DND-41 (cell line): ENCODE measurements at regions not wholly inside any gene's neighbourhood (a gene's known extent, or its start where the extent isn't known, plus 50 kb on each side); places are given as distances from the start of the nearest gene placed in this dataset.

Source experiments
- ATAC-seq: fragments of 200-7000 bp; cut with Tn5 transposase; 3 replicates; pipeline ENCODE4 v1.9.1; 2021; ENCODE audit warnings: low read depth; ENCODE audit not compliant: insufficient read depth
- DNase-seq: peaks from one replicate; pipeline ENCODE4 v3.0.0-alpha.2; 2020
- H2AFZ ChIP-seq: 2 replicates; pipeline ENCODE4 v1.6.0; 2012; ENCODE audit warnings: low read depth, low read length
- H3K27ac ChIP-seq: 2 replicates; pipeline ENCODE4 v1.5.1; 2012; ENCODE audit warnings: low read length, inconsistent platforms
- H3K27me3 ChIP-seq: fragments of 200-600 bp; sonication (generic); 2 replicates; pipeline ENCODE4 v1.6.0; 2012; ENCODE audit warnings: low read length, mild to moderate bottlenecking, inconsistent platforms; ENCODE audit not compliant: insufficient read depth, poor library complexity
- H3K36me3 ChIP-seq: 2 replicates; pipeline ENCODE4 v1.5.1; 2012; ENCODE audit warnings: low read length, inconsistent platforms; ENCODE audit not compliant: insufficient read depth
- H3K4me1 ChIP-seq: 2 replicates; pipeline ENCODE4 v1.5.1; 2012; ENCODE audit warnings: mild to moderate bottlenecking, low read length; ENCODE audit not compliant: insufficient read depth
- H3K4me2 ChIP-seq: 2 replicates; pipeline ENCODE4 v1.6.0; 2012; ENCODE audit warnings: mild to moderate bottlenecking, moderate library complexity, low read length, inconsistent platforms; ENCODE audit not compliant: insufficient read depth
- H3K4me3 ChIP-seq, 2 experiments: fragments of 200-600 bp in 1 of 2; shearing (Covaris generic) in 1 of 2; 2 replicates each; pipeline ENCODE4 v1.5.1; 2012 to 2016; ENCODE audit warnings: inconsistent platforms in 2 of 2, low read length in 2 of 2, mild to moderate bottlenecking in 2 of 2, low read depth in 1 of 2, moderate library complexity in 1 of 2
- H3K79me2 ChIP-seq: 2 replicates; pipeline ENCODE4 v1.6.0; 2012; ENCODE audit warnings: low read length, inconsistent platforms; ENCODE audit not compliant: insufficient read depth
- H3K9ac ChIP-seq: 2 replicates; pipeline ENCODE4 v1.6.0; 2012; ENCODE audit warnings: low read depth, mild to moderate bottlenecking, inconsistent platforms, low read length, moderate library complexity
- H3K9me3 ChIP-seq: 2 replicates; pipeline ENCODE4 v1.5.1; 2012; ENCODE audit warnings: low read length, moderate library complexity, mild to moderate bottlenecking, inconsistent platforms; ENCODE audit not compliant: insufficient read depth, severe bottlenecking
- H4K20me1 ChIP-seq: 2 replicates; pipeline ENCODE4 v1.6.0; 2012; ENCODE audit warnings: low read length; ENCODE audit not compliant: insufficient read depth
- CTCF ChIP-seq: IDR thresholded peaks from 2 replicates; pipeline ENCODE4 v1.5.1; 2012; ENCODE audit warnings: borderline replicate concordance, low read length, moderate library complexity, mild to moderate bottlenecking; ENCODE audit not compliant: poor library complexity, severe bottlenecking; ENCODE audit errors: extremely low read depth
- EZH2 ChIP-seq: IDR thresholded peaks from 3 replicates; pipeline ENCODE4 v1.6.1; 2012; ENCODE audit warnings: borderline replicate concordance, low read depth, mild to moderate bottlenecking, moderate library complexity, low read length, inconsistent platforms; ENCODE audit not compliant: severe bottlenecking

GRCh38 chr11:116258821-116259220 is 514.0 kb downstream of the BUD13 start:
- Histone ChIP-seq H4K20me1 (no peaks in the 10 kb centered on the region), H3K9me3 (no peaks in the 10 kb centered on the region), H3K27ac (no peak overlapping the region), H3K9ac (no peak overlapping the region), H3K4me1 (no peaks in the 10 kb centered on the region), H3K4me2 (no peak overlapping the region), H3K36me3 (no peaks in the 10 kb centered on the region), H3K79me2 (no peaks in the 10 kb centered on the region), H2AFZ (no peak overlapping the region), H3K4me3 (no peak overlapping the region), H3K27me3 (peaks cover 8% of the 10 kb centered on the region)
- TF ChIP-seq EZH2 (no peak), CTCF (no peak)
- DNase-seq (no peak), ATAC-seq (no peak)

DNA sequence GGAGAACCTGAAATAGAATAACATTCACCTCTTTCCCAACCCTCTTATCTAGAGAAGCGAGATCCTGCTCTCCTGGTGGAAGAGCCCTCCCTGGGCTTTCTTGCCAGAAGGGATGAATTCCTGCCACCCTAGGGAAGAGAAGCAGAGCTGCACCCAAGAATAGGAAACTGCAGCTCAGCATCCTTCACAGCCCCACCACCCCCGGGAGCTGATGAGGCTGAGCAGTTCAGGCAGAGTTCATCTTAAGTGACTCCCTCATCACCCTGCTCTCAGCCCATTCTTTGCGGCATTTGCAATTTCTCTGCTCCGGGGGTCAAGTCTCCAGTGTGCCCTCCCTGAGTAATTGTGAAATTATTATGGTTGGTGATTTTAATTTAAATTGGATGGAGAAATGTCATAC is 514.9 kb downstream of the BUD13 start:
- H3K9me3 ChIP-seq: no peaks in the 10 kb centered on the region

GRCh38 chr11:116257092-116257491 is 515.7 kb downstream of the BUD13 start:
- ATAC-seq: peak; percentile 65; the same call in 2 of the 3 replicates
- Histone ChIP-seq H2AFZ (no peak overlapping the region), H3K79me2 (no peaks in the 10 kb centered on the region), H3K27ac (no peak overlapping the region), H3K4me2 (no peak overlapping the region), H4K20me1 (no peaks in the 10 kb centered on the region), H3K27me3 (peaks cover 8% of the 10 kb centered on the region), H3K4me3 (no peak overlapping the region), H3K9ac (no peak overlapping the region), H3K36me3 (no peaks in the 10 kb centered on the region), H3K9me3 (no peaks in the 10 kb centered on the region), H3K4me1 (no peaks in the 10 kb centered on the region)
- TF ChIP-seq CTCF: no peak
- no peak for TF ChIP-seq EZH2
- no peak for DNase-seq

More for the DNA sequence above, 514.9 kb downstream of the BUD13 start:
- TF ChIP-seq EZH2 (no peak), CTCF (no peak)
- H3K4me3 ChIP-seq: no peak overlapping the region
- no peak overlapping the region for H3K4me2 ChIP-seq
- no peak overlapping the region for H2AFZ ChIP-seq
- DNase-seq (no peak), ATAC-seq (no peak)
- no peaks in the 10 kb centered on the region for H3K36me3 ChIP-seq
- peaks cover 8% of the 10 kb centered on the region for H3K27me3 ChIP-seq
- H3K9ac ChIP-seq: no peak overlapping the region
- H3K4me1 ChIP-seq: no peaks in the 10 kb centered on the region
- no peaks in the 10 kb centered on the region for H3K79me2 ChIP-seq
- H3K27ac ChIP-seq: no peak overlapping the region
- H4K20me1 ChIP-seq: no peaks in the 10 kb centered on the region

GRCh38 chr11:116256215-116256614 is 516.6 kb downstream of the BUD13 start:
- Histone ChIP-seq H2AFZ (no peak overlapping the region), H3K36me3 (no peaks in the 10 kb centered on the region), H3K27me3 (peaks cover 9% of the 10 kb centered on the region), H3K9ac (no peak overlapping the region), H3K27ac (no peak overlapping the region), H3K4me2 (no peak overlapping the region), H3K4me3 (no peak overlapping the region), H4K20me1 (no peaks in the 10 kb centered on the region), H3K9me3 (no peaks in the 10 kb centered on the region), H3K4me1 (no peaks in the 10 kb centered on the region), H3K79me2 (no peaks in the 10 kb centered on the region)
- TF ChIP-seq CTCF (no peak), EZH2 (no peak)
- DNase-seq (no peak), ATAC-seq (no peak)
